ENCODE measurements at regions not wholly inside any gene's neighbourhood (a gene's known extent, or its start where the extent isn't known, plus 50 kb on each side); places are given as distances from the start of the nearest gene placed in this dataset.

DNA sequence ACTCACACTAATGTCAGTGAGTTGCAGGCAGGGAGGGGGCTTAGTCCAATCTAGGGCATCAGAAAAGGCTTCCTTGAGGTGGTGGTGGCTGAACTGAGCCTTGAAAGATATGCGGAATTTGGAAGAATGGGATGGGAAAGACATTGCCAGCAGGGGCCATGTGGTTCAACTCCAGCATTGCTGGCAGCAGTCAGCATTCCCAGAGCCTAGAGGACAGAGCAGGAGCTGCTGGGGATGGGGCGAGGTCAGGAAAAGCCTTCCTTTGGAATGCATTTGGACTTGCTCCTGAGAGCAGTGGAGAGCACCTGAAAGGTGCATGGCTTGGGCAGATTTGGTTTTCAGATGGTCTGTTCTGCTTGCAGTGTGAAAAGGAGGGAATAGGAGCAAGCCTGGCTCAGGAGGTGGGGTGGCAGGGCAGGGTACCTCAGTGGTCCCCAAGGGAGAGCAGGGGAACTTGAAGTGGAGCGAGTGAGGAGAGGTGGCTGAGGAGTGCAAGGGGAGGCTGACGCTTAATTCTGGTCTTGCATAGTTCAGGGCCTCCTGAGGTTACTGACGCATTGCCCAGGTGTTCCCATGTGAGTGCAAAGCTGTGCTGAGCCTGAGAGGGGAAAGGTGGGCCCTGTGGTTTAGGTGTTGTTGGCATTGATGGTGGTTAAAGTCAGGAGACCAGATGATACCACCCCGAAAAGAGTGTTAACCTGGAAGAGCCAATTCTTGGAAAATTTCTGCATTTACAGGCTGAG lies 112.1 kb upstream of the MGAT5 start:
- WGBS, 2 donors, result 84 to 89% methylated on average over 6 of the region's 6 CpGs
- Histone ChIP-seq H3K4me3 (no peak overlapping the region), H3K27ac (no peak overlapping the region), H3K4me1 (peaks cover 12% of the 10 kb centered on the region), H3K36me3 (ENCODE audit: low read depth, missing control alignments) (no peaks in the 10 kb centered on the region), H3K27me3 (no peaks in the 10 kb centered on the region), H3K9me3 (no peaks in the 10 kb centered on the region)
- intact Hi-C loops (cut with DNase I; ENCODE audit: low total_unique reads), result no loop called here
- DNase-seq, result no peak
- no peak for TF ChIP-seq POLR2A (IDR thresholded peaks at IDR 0.05)
- TF ChIP-seq, protein P1, sequence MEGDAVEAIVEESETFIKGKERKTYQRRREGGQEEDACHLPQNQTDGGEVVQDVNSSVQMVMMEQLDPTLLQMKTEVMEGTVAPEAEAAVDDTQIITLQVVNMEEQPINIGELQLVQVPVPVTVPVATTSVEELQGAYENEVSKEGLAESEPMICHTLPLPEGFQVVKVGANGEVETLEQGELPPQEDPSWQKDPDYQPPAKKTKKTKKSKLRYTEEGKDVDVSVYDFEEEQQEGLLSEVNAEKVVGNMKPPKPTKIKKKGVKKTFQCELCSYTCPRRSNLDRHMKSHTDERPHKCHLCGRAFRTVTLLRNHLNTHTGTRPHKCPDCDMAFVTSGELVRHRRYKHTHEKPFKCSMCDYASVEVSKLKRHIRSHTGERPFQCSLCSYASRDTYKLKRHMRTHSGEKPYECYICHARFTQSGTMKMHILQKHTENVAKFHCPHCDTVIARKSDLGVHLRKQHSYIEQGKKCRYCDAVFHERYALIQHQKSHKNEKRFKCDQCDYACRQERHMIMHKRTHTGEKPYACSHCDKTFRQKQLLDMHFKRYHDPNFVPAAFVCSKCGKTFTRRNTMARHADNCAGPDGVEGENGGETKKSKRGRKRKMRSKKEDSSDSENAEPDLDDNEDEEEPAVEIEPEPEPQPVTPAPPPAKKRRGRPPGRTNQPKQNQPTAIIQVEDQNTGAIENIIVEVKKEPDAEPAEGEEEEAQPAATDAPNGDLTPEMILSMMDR (IDR thresholded peaks at IDR 0.05), result no peak

DNA sequence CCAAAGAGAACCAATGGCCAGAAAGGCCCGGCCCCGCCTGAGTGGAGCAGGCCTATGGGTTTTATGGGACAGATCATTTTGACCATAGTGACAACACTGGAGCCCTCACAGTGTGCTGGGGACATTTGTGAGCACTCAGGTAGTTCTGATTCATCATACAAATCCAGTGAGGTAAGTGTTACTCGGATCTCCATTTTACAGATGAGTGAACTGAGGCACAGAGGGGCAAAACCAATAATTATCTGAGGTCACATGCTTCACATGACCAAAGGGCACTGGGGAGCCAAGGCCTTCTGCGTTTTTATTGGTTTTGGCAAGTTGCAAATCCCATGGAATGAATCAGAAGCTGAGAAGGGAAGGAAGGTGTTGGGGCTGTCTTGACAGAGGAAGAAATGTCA lies 111.5 kb upstream of the MGAT5 start:
- no peak for DNase-seq
- Histone ChIP-seq H3K4me3 (no peak overlapping the region), H3K36me3 (ENCODE audit: low read depth, missing control alignments) (no peaks in the 10 kb centered on the region), H3K27ac (no peak overlapping the region), H3K9me3 (no peaks in the 10 kb centered on the region), H3K4me1 (peaks cover 7% of the 10 kb centered on the region), H3K27me3 (no peaks in the 10 kb centered on the region)
- WGBS, 2 donors, result 81 to 88% methylated on average over 4 of the region's 4 CpGs
- TF ChIP-seq POLR2A (IDR thresholded peaks at IDR 0.05), result no peak
- TF ChIP-seq, protein P1 (IDR thresholded peaks at IDR 0.05), result no peak
- intact Hi-C loops (cut with DNase I; ENCODE audit: low total_unique reads), result no loop called here

DNA sequence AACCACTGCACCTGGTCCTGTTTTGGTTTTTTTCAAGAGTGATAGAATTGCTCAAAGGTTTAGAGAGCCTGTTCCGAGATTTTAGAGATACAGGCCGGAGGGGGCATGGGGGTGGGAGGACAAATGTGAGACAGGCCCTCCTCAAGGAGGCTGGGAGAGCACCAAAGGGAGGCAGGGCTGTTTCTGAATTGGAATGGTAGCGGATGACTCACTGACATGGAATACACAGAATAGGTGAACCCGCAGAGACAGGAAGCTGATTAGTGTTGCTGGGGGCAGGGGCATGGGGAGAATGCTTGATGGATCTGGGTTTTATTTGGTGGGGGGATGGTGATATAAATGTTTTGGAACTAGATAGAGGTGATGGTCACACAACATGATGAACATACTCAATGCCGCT lies 111.0 kb upstream of the MGAT5 start:
- H3K9me3 ChIP-seq, result no peaks in the 10 kb centered on the region
- H3K4me1 ChIP-seq, result peaks cover 5% of the 10 kb centered on the region
- H3K27me3 ChIP-seq, result no peaks in the 10 kb centered on the region
- TF ChIP-seq, protein P1 (IDR thresholded peaks at IDR 0.05), result no peak
- no peak for TF ChIP-seq POLR2A (IDR thresholded peaks at IDR 0.05)
- intact Hi-C loops (cut with DNase I; ENCODE audit: low total_unique reads), result no loop called here
- WGBS, 2 donors, result 92 to 96% methylated on average over 5 of the region's 5 CpGs
- H3K4me3 ChIP-seq, result no peak overlapping the region
- no peaks in the 10 kb centered on the region for H3K36me3 ChIP-seq (ENCODE audit: low read depth, missing control alignments)
- DNase-seq, result no peak
- no peak overlapping the region for H3K27ac ChIP-seq

- 49 to 65% methylated on average over 3 of the region's 3 CpGs for WGBS, 2 donors
- H3K4me3 ChIP-seq, result no peak overlapping the region
- intact Hi-C loops (cut with DNase I; ENCODE audit: low total_unique reads), result no loop called here
- H3K27me3 ChIP-seq, result no peaks in the 10 kb centered on the region
- H3K36me3 ChIP-seq (ENCODE audit: low read depth, missing control alignments), result no peaks in the 10 kb centered on the region
- no peak overlapping the region for H3K27ac ChIP-seq
- DNase-seq, result no peak
- H3K9me3 ChIP-seq, result no peaks in the 10 kb centered on the region
- H3K4me1 ChIP-seq, result peaks cover 5% of the 10 kb centered on the region
- TF ChIP-seq, protein P1 (IDR thresholded peaks at IDR 0.05), result no peak
- TF ChIP-seq POLR2A (IDR thresholded peaks at IDR 0.05), result no peak
These were observed 110.3 kb upstream of the MGAT5 start for GRCh38 chr2:134143568-134143967.

GRCh38 chr2:134144081-134144596 lies 109.7 kb upstream of the MGAT5 start:
- Histone ChIP-seq H3K27ac (no peak overlapping the region), H3K36me3 (ENCODE audit: low read depth, missing control alignments) (no peaks in the 10 kb centered on the region), H3K9me3 (no peaks in the 10 kb centered on the region), H3K4me1 (peaks cover 5% of the 10 kb centered on the region), H3K4me3 (no peak overlapping the region), H3K27me3 (no peaks in the 10 kb centered on the region)
- WGBS, 2 donors, result 80 to 83% methylated on average over 6 of the region's 6 CpGs
- no peak for DNase-seq
- intact Hi-C loops (cut with DNase I; ENCODE audit: low total_unique reads), result no loop called here
- no peak for TF ChIP-seq POLR2A (IDR thresholded peaks at IDR 0.05)
- TF ChIP-seq, protein P1 (IDR thresholded peaks at IDR 0.05), result no peak
